SK-MEL-5 (cell line): ENCODE measurements at regions not wholly inside any gene's neighbourhood (a gene's known extent, or its start where the extent isn't known, plus 50 kb on each side); places are given as distances from the start of the nearest gene placed in this dataset.

Experiments
- DNase-seq: peaks from one replicate; pipeline ENCODE4 v3.0.0-alpha.2; 2016; ENCODE audit warnings: low read depth, low spot score
- in situ Hi-C: cut with HindIII; loops from 2 replicates; pipeline ENCODE4 v1.10.0; 2016; ENCODE audit warnings: low sequenced_read_pairs, high pct_unique_total_duplicates, low pct_unique_long_range_greater_than_20kb

- no peak for DNase-seq
- in situ Hi-C loops = no loop called here
These were observed 55.2 kb downstream of the GCC1 start for GRCh38 chr7:127530148-127530547.

- in situ Hi-C loops = no loop called here
- DNase-seq = no peak
These were observed 57.8 kb downstream of the GCC1 start for GRCh38 chr7:127527561-127527960.

GRCh38 chr7:127525866-127526480 is 59.4 kb downstream of the GCC1 start:
- in situ Hi-C loops = no loop called here
- no peak for DNase-seq

GRCh38 chr7:127516320-127516719 is 69.1 kb downstream of the GCC1 start:
- DNase-seq = no peak
- in situ Hi-C loops = no loop called here

GRCh38 chr7:127514499-127514898 is 70.9 kb downstream of the GCC1 start:
- in situ Hi-C loops = no loop called here
- peak; percentile 78 for DNase-seq

- DNase-seq = no peak
- in situ Hi-C loops = no loop called here
These were observed 72.1 kb downstream of the GCC1 start for GRCh38 chr7:127513311-127513710.

- in situ Hi-C loops = no loop called here
These were observed 72.7 kb downstream of the GCC1 start for GRCh38 chr7:127512663-127513062.

GRCh38 chr7:127504715-127505114 is 80.7 kb downstream of the GCC1 start:
- peak; percentile 70 for DNase-seq
- in situ Hi-C loops = no loop called here

More at GRCh38 chr7:127512663-127513062, 72.7 kb downstream of the GCC1 start:
- DNase-seq = no peak

GRCh38 chr7:127501817-127502216 is 83.6 kb downstream of the GCC1 start:
- DNase-seq = no peak
- in situ Hi-C loops = no loop called here

- in situ Hi-C loops = no loop called here
- DNase-seq = no peak
These were observed 94.9 kb upstream of the ZNF800 start for GRCh38 chr7:127487381-127487780.

GRCh38 chr7:127486654-127487053 is 94.1 kb upstream of the ZNF800 start:
- in situ Hi-C loops = no loop called here
- no peak for DNase-seq

- no peak for DNase-seq
- in situ Hi-C loops = no loop called here
These were observed 93.0 kb upstream of the ZNF800 start for GRCh38 chr7:127485482-127485881.

GRCh38 chr7:127484954-127485353 is 92.4 kb upstream of the ZNF800 start:
- DNase-seq = no peak
- in situ Hi-C loops = no loop called here

GRCh38 chr7:127478461-127478860 is 86.0 kb upstream of the ZNF800 start:
- DNase-seq = no peak
- in situ Hi-C loops = no loop called here

- DNase-seq = peak; percentile 74
- in situ Hi-C loops = no loop called here
These were observed 85.5 kb upstream of the ZNF800 start for GRCh38 chr7:127478024-127478355.

GRCh38 chr7:127477295-127478023 is 85.0 kb upstream of the ZNF800 start:
- in situ Hi-C loops = no loop called here

GRCh38 chr7:127476618-127477017 is 84.1 kb upstream of the ZNF800 start:
- in situ Hi-C loops = no loop called here
- DNase-seq = no peak

More at GRCh38 chr7:127477295-127478023, 85.0 kb upstream of the ZNF800 start:
- peak; percentile 57 for DNase-seq

- DNase-seq = no peak
- in situ Hi-C loops = no loop called here
These were observed 81.9 kb upstream of the ZNF800 start for GRCh38 chr7:127474457-127474856.

- in situ Hi-C loops = no loop called here
- DNase-seq = no peak
These were observed 80.9 kb upstream of the ZNF800 start for GRCh38 chr7:127473409-127473808.
